Lower lobe of right lung (tissue), 2 donors: ENCODE measurements at regions not wholly inside any gene's neighbourhood (a gene's known extent, or its start where the extent isn't known, plus 50 kb on each side); places are given as distances from the start of the nearest gene placed in this dataset.

ENCODE experiments used
- ATAC-seq, 2 donors: fragments of 200-7000 bp; cut with Tn5 transposase; one replicate each; pipeline ENCODE4 v1.9.1; 2020 to 2022; ENCODE audit warnings: mild to moderate bottlenecking in 2 of 2, moderate library complexity in 2 of 2
- DNase-seq: peaks from one replicate; pipeline ENCODE4 v3.0.0-alpha.2; 2020
- H3K27ac ChIP-seq: fragments of 200-600 bp; one replicate; pipeline ENCODE4 v1.8.0; 2022
- H3K27me3 ChIP-seq: fragments of 200-600 bp; one replicate; pipeline ENCODE4 v1.8.0; 2022; ENCODE audit warnings: low read depth
- H3K36me3 ChIP-seq: fragments of 200-600 bp; one replicate; pipeline ENCODE4 v1.8.0; 2022; ENCODE audit warnings: mild to moderate bottlenecking
- H3K4me1 ChIP-seq: fragments of 200-600 bp; one replicate; pipeline ENCODE4 v1.8.0; 2022
- H3K4me3 ChIP-seq: fragments of 200-600 bp; one replicate; pipeline ENCODE4 v1.8.0; 2022; ENCODE audit warnings: mild to moderate bottlenecking
- H3K9me3 ChIP-seq: fragments of 200-600 bp; one replicate; pipeline ENCODE4 v1.8.0; 2022
- intact Hi-C: fragments of 100-400 bp; cut with DNase I; formaldehyde crosslinking; loops from one replicate; pipeline ENCODE4 v1.11.0; 2022
- TF ChIP-seq, protein P1 (sequence below): fragments of 200-600 bp; IDR thresholded peaks from one replicate; pipeline ENCODE4 v1.8.0; 2022; ENCODE audit warnings: antibody characterized with exemption, mild to moderate bottlenecking
- donor health status: DM: no; HTN: yes; CAD: no; lungs with severe emphysema.

DNA sequence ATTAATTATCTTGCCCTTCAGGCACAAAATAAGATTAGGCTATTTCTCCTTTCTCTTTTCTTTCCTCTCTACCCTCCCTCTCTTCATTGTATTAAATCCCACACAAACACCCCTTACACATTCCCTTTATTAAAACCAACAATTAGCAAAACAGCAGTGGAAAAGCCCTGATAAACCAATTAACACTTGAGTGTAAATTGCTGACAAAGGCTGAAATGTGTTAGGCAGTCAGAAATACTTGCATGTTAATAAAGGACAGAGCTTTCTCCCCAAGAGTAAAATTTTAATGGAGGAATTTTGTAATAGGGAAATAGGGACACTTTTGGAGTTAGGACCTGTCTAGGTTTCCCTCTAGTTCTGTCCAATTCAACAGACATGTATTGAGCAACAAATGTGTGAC lies 370.9 kb downstream of the MRPS30 start:
- ATAC-seq (no peak), DNase-seq (no peak)
- no peaks in the 10 kb centered on the region for H3K4me1 ChIP-seq
- H3K27me3 ChIP-seq, result no peaks in the 10 kb centered on the region
- H3K27ac ChIP-seq, result no peak overlapping the region
- TF ChIP-seq, protein P1, sequence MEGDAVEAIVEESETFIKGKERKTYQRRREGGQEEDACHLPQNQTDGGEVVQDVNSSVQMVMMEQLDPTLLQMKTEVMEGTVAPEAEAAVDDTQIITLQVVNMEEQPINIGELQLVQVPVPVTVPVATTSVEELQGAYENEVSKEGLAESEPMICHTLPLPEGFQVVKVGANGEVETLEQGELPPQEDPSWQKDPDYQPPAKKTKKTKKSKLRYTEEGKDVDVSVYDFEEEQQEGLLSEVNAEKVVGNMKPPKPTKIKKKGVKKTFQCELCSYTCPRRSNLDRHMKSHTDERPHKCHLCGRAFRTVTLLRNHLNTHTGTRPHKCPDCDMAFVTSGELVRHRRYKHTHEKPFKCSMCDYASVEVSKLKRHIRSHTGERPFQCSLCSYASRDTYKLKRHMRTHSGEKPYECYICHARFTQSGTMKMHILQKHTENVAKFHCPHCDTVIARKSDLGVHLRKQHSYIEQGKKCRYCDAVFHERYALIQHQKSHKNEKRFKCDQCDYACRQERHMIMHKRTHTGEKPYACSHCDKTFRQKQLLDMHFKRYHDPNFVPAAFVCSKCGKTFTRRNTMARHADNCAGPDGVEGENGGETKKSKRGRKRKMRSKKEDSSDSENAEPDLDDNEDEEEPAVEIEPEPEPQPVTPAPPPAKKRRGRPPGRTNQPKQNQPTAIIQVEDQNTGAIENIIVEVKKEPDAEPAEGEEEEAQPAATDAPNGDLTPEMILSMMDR, result no peak
- H3K36me3 ChIP-seq, result no peaks in the 10 kb centered on the region
- intact Hi-C loops, result no loop called here
- no peak overlapping the region for H3K4me3 ChIP-seq
- H3K9me3 ChIP-seq, result no peaks in the 10 kb centered on the region

DNA sequence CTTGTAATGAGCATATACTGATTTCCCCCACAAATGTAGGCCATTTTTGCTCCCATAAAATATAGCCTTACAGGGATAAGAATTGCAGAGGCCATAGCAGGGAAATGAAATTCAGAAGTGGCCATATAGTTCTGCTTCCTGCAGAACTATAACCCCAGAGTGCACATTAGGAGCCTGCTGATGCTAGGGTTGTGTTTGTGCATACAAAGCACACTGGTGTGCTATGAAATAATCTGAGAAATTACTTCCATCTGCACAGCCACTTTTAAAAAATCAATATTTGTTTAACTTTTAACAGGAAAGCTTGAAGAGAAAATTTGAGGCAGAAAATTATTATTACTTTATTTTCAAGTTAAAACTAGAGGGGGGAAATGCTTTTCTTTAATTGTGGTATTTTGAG lies 380.3 kb downstream of the MRPS30 start:
- no peaks in the 10 kb centered on the region for H3K36me3 ChIP-seq
- no peaks in the 10 kb centered on the region for H3K4me1 ChIP-seq
- H3K27ac ChIP-seq, result no peak overlapping the region
- H3K9me3 ChIP-seq, result no peaks in the 10 kb centered on the region
- intact Hi-C loops, result no loop called here
- H3K27me3 ChIP-seq, result no peaks in the 10 kb centered on the region
- H3K4me3 ChIP-seq, result no peak overlapping the region
- TF ChIP-seq, protein P1, result no peak
- DNase-seq (no peak), ATAC-seq (no peak)

DNA sequence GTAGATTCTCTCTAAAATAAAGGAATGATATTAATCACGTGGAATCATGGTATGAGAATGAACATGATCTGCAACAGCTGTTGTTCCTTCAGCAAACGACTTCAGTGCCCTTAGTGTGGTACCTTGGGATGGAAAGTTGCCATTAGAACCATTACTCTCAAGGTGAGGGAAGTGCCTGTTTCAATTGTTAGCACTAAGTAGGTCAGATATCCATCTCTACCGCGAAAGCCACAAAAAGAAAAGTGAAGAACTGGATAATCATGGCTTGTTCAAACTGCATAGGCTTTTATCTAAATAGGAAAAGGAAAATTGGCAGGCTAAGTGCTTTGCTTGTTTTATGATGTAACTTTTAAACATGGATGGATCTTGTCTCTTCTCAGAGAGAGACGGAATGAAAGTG lies 380.7 kb downstream of the MRPS30 start:
- Histone ChIP-seq H3K27me3 (no peaks in the 10 kb centered on the region), H3K4me1 (no peaks in the 10 kb centered on the region), H3K4me3 (no peak overlapping the region), H3K9me3 (no peaks in the 10 kb centered on the region), H3K36me3 (no peaks in the 10 kb centered on the region), H3K27ac (no peak overlapping the region)
- ATAC-seq (no peak), DNase-seq (no peak)
- intact Hi-C loops, result no loop called here
- TF ChIP-seq, protein P1, result no peak

DNA sequence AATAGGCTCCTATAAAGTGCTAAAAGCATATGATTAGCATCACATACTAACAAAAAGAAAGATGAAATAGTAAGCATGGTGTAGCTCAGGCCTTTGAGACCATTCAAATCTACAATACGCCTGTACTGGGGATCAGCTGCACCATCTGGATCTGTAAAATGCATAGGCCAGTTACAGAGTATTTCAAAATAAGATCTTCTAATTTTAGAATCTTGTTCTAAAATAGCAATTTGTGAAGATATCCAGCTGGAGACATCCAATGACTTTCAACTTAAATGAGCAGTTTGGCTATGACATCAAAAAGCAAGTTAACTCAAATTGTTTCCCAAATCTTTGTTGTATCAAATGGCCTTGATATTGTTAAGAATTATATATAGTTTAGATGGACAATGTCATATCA lies 386.3 kb downstream of the MRPS30 start:
- intact Hi-C loops, result no loop called here
- ATAC-seq, result no peak

More for the DNA sequence above, 386.3 kb downstream of the MRPS30 start:
- TF ChIP-seq, protein P1, result no peak
- Histone ChIP-seq H3K27ac (no peak overlapping the region), H3K9me3 (no peaks in the 10 kb centered on the region), H3K4me3 (no peak overlapping the region), H3K36me3 (no peaks in the 10 kb centered on the region), H3K4me1 (no peaks in the 10 kb centered on the region), H3K27me3 (no peaks in the 10 kb centered on the region)
- no peak for DNase-seq
